Body of pancreas (tissue), 4 donors: ENCODE measurements at regions not wholly inside any gene's neighbourhood (a gene's known extent, or its start where the extent isn't known, plus 50 kb on each side); places are given as distances from the start of the nearest gene placed in this dataset.

Source experiments
- ATAC-seq: fragments of 150-250 bp; one replicate; pipeline ENCODE4 v1.9.1; 2016
- DNase-seq, 4 donors: peaks; one replicate each; pipeline ENCODE4 v3.0.0-alpha.2; 2019
- H3K27ac ChIP-seq, 4 donors: fragments of 200-600 bp; sonication (generic); 1 replicate in 3 of 4; 2 replicates in 1 of 4; pipeline versions ENCODE4 v1.5.1 to v1.6.1; 2016 to 2019; ENCODE audit warnings: mild to moderate bottlenecking in 1 of 4, mixed read lengths in 1 of 4, moderate library complexity in 1 of 4
- H3K27me3 ChIP-seq, 2 donors: fragments of 200-600 bp; sonication (generic); one replicate each; pipeline ENCODE4 v1.6.0; 2016; ENCODE audit warnings: mild to moderate bottlenecking in 1 of 2
- H3K36me3 ChIP-seq, 2 donors: fragments of 200-600 bp; sonication (generic); replicated peaks in 1 of 2; 2 replicates each; pipeline ENCODE4 v1.5.1; 2016; ENCODE audit warnings: low read depth in 2 of 2; ENCODE audit not compliant: insufficient read depth in 1 of 2
- H3K4me1 ChIP-seq: fragments of 200-600 bp; sonication (generic); one replicate; pipeline ENCODE4 v1.6.0; 2016
- H3K4me3 ChIP-seq, 2 donors: fragments of 200-600 bp; sonication (generic); 1 replicate in 1 of 2; 2 replicates in 1 of 2; pipeline ENCODE4 v1.5.1; 2016 to 2019
- H3K9me3 ChIP-seq, 3 donors: fragments of 200-600 bp; sonication (generic); 1 replicate in 2 of 3; 2 replicates in 1 of 3; pipeline ENCODE4 v1.5.1; 2016
- POLR2A ChIP-seq, 3 donors: fragments of 450-650 bp; IDR thresholded peaks; one replicate each; pipeline ENCODE4 v1.6.1; 2016; ENCODE audit warnings: antibody characterized with exemption in 3 of 3, mild to moderate bottlenecking in 2 of 3
- WGBS, 2 donors: methylation state at CpG; one replicate each; pipeline ENCODE4 v1.1.5; 2017; 5-methylcytosine and 5-hydroxymethylcytosine counted together
- intact Hi-C: fragments of 100-400 bp; cut with DNase I; formaldehyde crosslinking; loops from one replicate; pipeline ENCODE4 v1.15.1; 2023
- TF ChIP-seq, protein P1 (sequence below), 7 experiments: fragments of 450-650 bp in 4 of 7; fragments of 200-600 bp in 3 of 7; sonication (generic) in 3 of 7; IDR thresholded peaks; one replicate each; pipeline ENCODE4 v1.5.1; 2016 to 2019; ENCODE audit warnings: antibody characterized with exemption in 7 of 7

DNA sequence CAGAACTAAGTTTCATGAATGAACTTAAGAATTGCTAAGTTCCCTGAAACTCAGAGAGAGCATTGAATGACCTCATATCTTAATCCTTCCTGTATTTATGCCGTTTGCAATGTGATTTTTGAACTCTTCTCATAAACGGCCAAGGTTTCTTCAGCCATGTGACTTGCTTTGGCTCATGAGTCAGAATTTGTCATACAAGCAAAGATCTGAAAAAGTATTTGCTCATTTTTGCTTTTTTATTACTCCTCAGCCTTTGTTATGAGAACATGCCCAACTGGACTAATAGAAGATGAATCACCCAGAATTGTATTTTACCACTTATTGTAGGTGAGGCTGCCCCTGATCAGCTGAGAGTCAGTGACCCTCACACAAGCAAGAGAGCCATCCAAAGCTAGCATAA lies 693.8 kb downstream of the BCL11B start:
- intact Hi-C loops, result no loop called here
- Histone ChIP-seq H3K36me3 (no peaks in the 10 kb centered on the region), H3K4me1 (no peaks in the 10 kb centered on the region), H3K4me3 (no peak overlapping the region), H3K27me3 (no peaks in the 10 kb centered on the region), H3K9me3 (no peaks in the 10 kb centered on the region), H3K27ac (no peak overlapping the region)
- TF ChIP-seq, protein P1, sequence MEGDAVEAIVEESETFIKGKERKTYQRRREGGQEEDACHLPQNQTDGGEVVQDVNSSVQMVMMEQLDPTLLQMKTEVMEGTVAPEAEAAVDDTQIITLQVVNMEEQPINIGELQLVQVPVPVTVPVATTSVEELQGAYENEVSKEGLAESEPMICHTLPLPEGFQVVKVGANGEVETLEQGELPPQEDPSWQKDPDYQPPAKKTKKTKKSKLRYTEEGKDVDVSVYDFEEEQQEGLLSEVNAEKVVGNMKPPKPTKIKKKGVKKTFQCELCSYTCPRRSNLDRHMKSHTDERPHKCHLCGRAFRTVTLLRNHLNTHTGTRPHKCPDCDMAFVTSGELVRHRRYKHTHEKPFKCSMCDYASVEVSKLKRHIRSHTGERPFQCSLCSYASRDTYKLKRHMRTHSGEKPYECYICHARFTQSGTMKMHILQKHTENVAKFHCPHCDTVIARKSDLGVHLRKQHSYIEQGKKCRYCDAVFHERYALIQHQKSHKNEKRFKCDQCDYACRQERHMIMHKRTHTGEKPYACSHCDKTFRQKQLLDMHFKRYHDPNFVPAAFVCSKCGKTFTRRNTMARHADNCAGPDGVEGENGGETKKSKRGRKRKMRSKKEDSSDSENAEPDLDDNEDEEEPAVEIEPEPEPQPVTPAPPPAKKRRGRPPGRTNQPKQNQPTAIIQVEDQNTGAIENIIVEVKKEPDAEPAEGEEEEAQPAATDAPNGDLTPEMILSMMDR (IDR thresholded peaks at IDR 0.05), result no peak
- no peak for TF ChIP-seq POLR2A (IDR thresholded peaks at IDR 0.05)
- DNase-seq (no peak), ATAC-seq (no peak)
- WGBS, 2 donors, result 30% methylated on average over 2 of the region's 2 CpGs

DNA sequence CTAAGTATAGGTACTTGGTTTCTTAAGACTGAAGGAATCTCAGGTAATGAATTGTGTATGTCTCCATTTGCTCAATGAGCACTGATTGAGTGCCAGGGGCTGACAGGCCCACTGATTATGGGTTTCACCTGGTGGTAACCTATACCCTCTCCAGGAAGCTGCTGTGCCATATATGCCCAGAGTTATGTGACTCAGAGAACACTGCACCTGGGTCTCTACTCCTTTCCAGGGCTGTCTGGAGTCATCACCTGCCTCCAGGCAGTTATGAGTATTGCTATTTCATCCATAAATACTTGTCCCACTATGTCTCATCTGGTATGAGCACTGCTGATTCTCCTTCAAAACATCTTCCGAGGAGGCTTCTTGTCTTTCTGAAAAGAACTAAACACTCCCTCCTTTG lies 692.9 kb downstream of the BCL11B start:
- no peaks in the 10 kb centered on the region for H3K36me3 ChIP-seq
- H3K27ac ChIP-seq, result no peak overlapping the region
- intact Hi-C loops, result no loop called here
- H3K9me3 ChIP-seq, result no peaks in the 10 kb centered on the region
- H3K4me3 ChIP-seq, result no peak overlapping the region
- H3K4me1 ChIP-seq, result no peaks in the 10 kb centered on the region
- no peaks in the 10 kb centered on the region for H3K27me3 ChIP-seq
- WGBS, 2 donors, result 48 to 67% methylated on average over 1 of the region's 1 CpG
- DNase-seq (no peak), ATAC-seq (no peak)
- TF ChIP-seq, protein P1 (IDR thresholded peaks at IDR 0.05), result no peak
- TF ChIP-seq POLR2A (IDR thresholded peaks at IDR 0.05), result no peak

DNA sequence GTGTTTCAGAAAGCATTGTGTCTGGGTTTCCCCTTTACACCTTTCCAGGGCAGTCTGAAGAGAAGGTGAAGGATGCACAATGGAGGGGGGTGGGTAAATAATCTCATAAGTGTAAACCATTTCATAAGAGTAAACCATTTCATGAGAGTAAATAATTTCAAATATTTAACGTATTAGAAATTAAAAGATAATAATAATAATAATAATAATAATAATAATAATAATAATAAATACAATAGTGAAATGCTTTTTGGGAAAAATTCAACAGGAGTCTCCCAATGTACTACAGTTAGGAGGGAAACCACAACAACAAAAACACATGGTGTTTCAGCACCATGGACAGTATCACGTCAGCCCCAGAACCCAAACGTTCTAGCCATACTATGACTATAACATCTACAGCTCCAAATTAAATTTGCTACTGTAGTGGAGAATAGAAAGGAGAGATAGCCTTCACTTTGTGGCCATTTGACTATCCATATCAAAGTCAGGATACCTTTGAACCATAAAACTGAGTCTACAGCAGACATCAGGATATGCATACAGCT lies 691.8 kb downstream of the BCL11B start:
- TF ChIP-seq, protein P1 (IDR thresholded peaks at IDR 0.05), result no peak
- TF ChIP-seq POLR2A (IDR thresholded peaks at IDR 0.05), result no peak
- H3K4me3 ChIP-seq, result no peak overlapping the region
- no peak for DNase-seq
- no peaks in the 10 kb centered on the region for H3K27me3 ChIP-seq
- H3K27ac ChIP-seq, result no peak overlapping the region
- H3K9me3 ChIP-seq, result no peaks in the 10 kb centered on the region
- intact Hi-C loops, result no loop called here
- no peak for ATAC-seq
- 4 to 8% methylated on average over 3 of the region's 3 CpGs for WGBS, 2 donors
- no peaks in the 10 kb centered on the region for H3K4me1 ChIP-seq
- no peaks in the 10 kb centered on the region for H3K36me3 ChIP-seq

DNA sequence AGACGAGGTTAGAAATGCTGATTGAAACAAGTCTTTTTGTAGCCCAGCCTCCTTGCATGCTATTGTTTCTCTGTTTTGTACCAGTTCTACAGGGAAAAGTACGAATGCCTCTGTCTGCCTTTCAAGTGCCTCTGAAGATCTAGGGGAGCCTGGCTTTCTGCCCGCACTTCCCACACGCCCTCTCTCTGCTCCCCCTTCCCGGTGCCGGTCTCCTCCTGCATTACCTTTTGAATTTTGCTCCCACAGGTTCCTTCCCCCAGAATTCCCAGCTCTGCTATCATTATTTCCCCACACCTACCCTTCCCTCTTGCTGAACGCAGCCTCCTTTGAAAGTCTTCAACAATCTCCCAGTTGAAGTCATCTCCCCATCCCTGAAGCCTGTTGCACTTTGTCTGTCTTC lies 689.7 kb downstream of the BCL11B start:
- ATAC-seq (no peak), DNase-seq (no peak)
- Histone ChIP-seq H3K36me3 (no peaks in the 10 kb centered on the region), H3K27ac (no peak overlapping the region), H3K27me3 (no peaks in the 10 kb centered on the region), H3K4me1 (no peaks in the 10 kb centered on the region), H3K9me3 (no peaks in the 10 kb centered on the region), H3K4me3 (no peak overlapping the region)
- 46 to 48% methylated on average over 7 of the region's 7 CpGs for WGBS, 2 donors
- no peak for TF ChIP-seq POLR2A (IDR thresholded peaks at IDR 0.05)
- TF ChIP-seq, protein P1 (IDR thresholded peaks at IDR 0.05), result no peak
- intact Hi-C loops, result no loop called here

DNA sequence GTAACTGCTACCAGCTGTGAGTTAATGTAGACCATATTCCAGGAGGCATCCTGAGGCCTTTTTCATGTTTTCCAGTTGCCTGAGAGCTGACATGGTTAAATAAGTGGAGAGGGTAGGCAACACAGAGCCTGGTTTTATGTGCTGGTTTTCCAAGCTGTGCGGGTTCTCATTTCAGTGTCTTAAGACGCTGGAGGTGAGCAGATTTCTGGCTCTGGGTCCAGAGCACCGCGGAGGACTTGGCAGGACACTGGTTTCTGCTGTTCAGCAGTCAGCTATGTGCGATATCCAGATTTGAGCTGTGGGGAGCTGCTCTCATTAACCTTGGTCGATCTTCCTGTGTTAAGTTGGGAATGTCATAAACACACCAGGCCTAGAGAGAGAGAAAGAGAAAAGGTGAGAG lies 680.8 kb downstream of the BCL11B start:
- DNase-seq, result no peak
- H3K4me3 ChIP-seq, result no peak overlapping the region
- intact Hi-C loops, result no loop called here
- TF ChIP-seq, protein P1 (IDR thresholded peaks at IDR 0.05), result no peak
- no peak for TF ChIP-seq POLR2A (IDR thresholded peaks at IDR 0.05)
- H3K27ac ChIP-seq, result no peak overlapping the region
- H3K4me1 ChIP-seq, result no peaks in the 10 kb centered on the region
- ATAC-seq, result no peak
- no peaks in the 10 kb centered on the region for H3K9me3 ChIP-seq
- H3K27me3 ChIP-seq, result no peaks in the 10 kb centered on the region
- WGBS, 2 donors, result 63 to 71% methylated on average over 6 of the region's 6 CpGs
- no peaks in the 10 kb centered on the region for H3K36me3 ChIP-seq
